Glomerular visceral epithelial cell (primary cell): ENCODE measurements at regions not wholly inside any gene's neighbourhood (a gene's known extent, or its start where the extent isn't known, plus 50 kb on each side); places are given as distances from the start of the nearest gene placed in this dataset.

ENCODE experiments used
- DNase-seq: peaks from one replicate; pipeline ENCODE4 v3.0.0-alpha.2; 2016; ENCODE audit errors: extremely low spot score

DNA sequence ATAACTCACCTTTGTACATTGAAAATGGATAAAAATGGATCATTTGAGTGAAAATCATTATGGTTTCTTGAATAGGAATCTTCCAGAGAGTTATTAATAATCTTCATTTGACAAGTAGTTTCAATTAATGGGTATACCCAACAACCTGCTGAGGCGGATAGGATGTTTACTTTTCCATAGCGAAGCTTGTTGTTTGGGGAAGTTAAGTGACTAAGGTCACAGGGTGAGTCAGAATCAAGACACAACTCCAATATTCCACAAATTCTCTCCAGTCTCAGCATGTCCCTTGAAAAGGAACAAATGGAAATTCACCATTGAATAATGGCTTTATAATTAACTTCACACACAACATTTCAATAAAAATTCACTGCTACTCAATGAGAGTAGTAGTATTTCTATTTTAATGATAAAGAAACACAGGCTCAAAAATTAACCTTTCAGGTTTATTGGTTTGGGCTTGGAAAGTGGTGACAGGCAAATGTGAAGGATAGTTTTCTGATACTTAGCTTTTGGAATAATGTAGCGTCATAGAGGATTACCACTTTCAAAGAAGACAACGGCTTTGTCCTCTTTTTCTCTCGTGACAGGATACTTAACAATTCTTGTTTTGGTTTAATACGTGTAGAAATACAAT lies 211.3 kb downstream of the GPD2 start:
- no peak for DNase-seq

DNA sequence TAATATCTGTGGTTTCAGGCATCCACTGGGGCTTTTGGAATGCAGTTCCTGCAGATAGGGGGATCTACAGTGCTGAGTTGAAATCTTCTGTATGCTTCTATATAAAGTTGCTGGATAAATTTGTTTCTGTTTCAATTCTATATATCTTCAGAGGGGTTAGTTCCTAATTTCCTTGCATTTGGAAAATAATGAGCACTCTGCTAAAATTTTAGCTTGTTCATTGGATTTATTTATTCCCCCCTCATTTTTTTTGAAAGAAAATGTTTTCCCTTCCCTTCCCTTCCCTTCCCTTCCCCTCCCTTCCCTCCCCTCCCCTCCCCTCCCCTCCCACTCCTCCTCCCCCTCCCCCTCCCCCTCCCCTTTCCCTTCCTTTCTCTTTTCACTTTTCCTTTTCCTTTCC lies 212.3 kb downstream of the GPD2 start:
- no peak for DNase-seq

- DNase-seq: no peak
Observed at GRCh38 chr2:156649596-156649995, 213.4 kb downstream of the GPD2 start.

- DNase-seq: no peak
Observed at GRCh38 chr2:156652691-156653090, 216.5 kb downstream of the GPD2 start.

GRCh38 chr2:156653675-156654074 lies 217.5 kb downstream of the GPD2 start:
- DNase-seq: no peak

DNA sequence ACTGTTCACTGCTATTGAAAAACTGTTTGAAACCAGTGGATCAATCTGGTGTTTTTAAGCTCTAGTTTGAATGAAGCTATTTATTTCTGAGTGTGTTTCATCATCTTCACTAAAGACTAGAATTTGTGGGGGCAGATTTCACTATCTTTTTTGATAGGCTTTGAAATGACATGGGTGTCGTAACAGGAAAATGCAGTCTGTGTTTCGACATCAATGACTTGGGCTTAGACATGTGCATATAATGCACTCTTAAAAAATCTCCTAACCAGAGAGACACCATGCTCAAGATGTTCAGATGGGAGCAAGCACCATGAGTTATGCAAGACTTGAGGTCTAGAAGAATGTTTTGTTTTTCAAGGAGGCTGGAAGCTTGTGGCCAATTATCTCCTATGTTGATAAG lies 221.6 kb downstream of the GPD2 start:
- no peak for DNase-seq

DNA sequence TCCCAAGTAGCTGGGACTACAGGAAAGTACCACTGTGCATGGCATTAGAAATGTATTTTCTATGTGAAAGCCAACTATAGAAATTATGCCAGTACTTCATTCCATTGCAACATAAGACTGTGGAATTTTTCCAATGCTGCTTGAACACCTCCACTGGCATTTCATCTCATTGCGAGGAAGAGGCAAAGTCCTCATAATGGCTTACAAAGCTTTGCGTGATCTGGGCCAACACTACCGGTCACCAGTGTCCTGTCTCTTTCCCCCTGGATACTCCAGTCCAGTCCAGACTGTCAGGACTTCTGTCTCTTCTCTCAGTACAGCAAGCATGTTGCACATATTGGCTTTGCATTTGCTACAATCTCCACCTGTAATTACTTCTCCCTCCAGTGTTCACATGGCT lies 223.5 kb downstream of the GPD2 start:
- no peak for DNase-seq

GRCh38 chr2:156663757-156664409 lies 227.7 kb downstream of the GPD2 start:
- no peak for DNase-seq

DNA sequence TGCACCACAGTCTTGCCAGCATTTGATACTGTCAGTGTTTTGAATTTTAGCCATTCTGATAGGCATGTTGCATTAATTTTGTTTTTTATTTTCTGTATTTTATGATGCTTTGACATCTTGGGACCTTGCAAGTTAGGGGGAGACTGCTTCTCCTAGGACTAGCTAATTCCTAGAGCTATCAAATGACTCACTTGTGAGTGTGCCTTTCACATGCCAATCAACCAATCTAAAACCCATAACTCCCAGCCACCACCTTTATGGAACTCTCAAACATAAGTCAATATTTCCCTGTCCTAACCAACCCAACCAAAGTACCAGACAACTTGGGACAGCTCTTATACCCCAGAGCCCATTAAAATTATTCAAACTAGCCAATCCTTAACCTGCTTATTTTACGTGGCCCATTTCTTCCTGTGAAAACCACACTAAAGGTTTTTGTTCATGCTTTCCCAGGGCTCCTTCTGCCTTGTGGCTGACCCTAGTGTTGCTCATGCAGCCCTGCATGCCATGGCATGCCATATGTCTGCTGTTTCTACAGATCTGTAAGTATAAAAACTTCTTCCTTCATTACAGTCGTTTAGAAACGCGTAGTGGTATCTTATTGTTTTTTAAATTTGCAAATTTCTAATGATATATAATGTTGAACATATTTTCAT lies 230.1 kb downstream of the GPD2 start:
- no peak for DNase-seq

- no peak for DNase-seq
Observed at GRCh38 chr2:156670104-156670503, 233.9 kb downstream of the GPD2 start.

DNA sequence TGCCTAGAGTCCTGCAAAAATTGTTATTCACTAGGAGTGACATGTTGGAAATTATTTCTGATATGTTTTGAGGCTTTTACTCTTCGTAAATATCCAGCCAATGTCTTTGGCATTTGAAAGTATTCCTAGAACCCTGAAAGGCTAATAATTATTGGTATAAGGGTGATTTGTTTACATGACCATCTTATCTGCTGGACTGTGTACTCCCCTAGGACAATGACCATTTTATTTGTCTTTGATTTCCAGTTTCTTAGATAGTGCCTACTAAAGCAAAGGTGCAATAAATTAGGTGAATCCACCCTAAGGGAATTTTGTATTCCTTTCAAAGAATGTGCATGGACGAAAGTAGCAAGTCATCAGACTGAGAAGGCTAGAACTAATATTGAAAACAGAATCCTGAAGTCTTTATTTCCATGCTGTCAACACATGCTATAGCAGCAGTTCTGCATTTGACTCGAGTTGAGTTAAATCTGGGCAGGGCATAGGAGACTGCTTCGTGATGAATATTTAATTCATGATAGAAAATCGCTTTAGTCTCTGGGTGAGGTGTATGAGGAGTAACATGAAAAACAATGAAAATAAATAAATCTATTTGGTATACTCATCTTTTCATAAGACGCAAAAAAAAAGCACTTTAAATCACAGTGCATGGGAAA lies 235.7 kb downstream of the GPD2 start:
- DNase-seq: no peak

GRCh38 chr2:156672556-156673332 lies 236.6 kb downstream of the GPD2 start:
- no peak for DNase-seq

GRCh38 chr2:156673333-156673615 lies 237.1 kb downstream of the GPD2 start:
- no peak for DNase-seq

DNA sequence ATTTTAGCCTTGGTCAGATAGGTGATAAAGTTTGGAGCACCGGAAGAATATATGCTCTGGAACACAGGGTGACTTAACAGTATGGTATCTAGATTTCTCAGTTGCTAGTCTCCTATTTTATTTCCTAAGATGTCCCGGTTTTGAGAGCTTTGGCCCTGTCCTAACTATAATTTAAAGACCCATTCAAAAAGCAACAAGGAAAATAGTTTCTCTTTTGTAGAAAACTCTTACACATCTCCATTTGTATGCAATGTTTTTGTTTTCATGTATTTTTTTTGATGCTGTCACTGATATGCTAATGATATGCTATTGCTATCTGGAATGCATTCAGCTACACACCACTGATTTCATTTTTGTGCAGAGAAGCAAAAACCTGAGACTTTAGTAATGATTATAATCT lies 237.8 kb downstream of the GPD2 start:
- DNase-seq: no peak

GRCh38 chr2:156675896-156676295 lies 239.7 kb downstream of the GPD2 start:
- no peak for DNase-seq

GRCh38 chr2:156679820-156680219 lies 243.6 kb downstream of the GPD2 start:
- no peak for DNase-seq

GRCh38 chr2:156680266-156680665 lies 244.1 kb downstream of the GPD2 start:
- DNase-seq: no peak

DNA sequence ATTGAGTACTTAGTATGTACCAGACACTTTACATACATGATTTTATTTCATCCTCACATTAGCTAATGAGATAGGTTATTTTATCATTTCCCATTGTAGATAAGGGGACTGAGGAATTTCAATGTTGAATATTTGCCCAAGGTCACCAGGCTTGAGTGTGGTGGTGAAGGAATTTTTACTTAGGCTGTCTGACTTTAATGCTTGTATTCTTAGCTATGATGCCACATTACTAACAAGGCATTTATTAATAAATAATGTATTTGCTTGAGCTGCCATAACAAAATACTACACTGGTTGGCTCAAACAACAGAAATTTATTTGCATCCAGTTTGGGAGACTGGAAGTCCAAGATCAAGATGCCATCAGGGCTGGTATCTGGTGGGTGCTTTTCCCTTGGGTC lies 250.9 kb downstream of the GPD2 start:
- DNase-seq: no peak

DNA sequence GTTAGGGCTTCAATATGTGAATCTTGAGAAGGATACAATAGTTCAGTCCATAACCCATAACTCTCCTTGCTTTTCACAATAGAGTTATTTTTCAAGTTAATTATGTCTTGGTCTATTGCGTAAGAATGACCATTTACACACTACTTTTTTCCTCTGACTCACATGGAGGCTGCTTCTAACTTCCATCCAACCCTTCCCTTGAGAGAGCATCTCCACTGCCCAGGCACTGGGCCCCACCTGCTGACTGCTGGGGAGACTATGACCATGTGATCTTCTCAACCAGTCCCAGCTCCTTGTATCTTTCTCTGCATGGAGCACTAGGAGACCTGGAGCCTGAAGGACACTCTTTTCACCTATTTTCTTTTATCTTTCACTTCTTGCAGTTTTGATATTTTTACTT lies 251.5 kb downstream of the GPD2 start:
- peak; percentile 21 for DNase-seq

DNA sequence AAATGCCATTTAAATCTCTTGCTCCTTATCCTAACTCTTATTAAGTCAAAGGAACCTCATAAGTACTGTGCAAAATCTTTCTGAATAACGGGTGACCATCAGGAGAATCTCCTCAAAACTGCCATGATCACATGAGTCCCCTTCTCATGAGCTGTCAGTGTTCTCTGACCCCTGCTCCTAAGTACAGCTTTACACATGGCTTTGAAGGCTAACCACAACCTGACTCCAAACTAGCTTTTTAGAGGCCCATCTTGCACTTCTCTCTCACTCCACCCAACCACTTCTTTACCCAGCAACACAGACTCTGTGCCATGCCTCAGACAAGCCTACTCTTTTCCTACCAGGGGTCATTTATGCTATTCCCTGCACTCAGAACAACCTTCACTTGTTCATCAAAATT lies 253.8 kb downstream of the GPD2 start:
- no peak for DNase-seq

DNA sequence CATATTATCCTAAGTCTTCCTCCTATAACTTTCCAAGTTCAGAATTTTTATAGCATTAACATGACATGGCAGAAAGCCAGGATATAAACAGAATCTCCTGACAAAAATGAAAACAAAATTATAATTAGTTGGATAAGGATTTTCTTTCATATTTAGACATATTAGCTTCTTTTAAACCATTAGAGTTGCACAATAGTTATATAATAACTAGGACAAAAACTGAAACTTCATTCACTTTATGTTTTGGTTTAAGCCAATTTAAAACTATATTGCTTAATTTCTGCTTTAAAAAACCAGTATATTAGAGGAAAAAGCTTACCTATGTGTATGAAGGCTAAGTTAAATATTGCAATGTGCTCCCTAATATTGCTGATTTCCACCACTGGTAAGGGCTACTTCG lies 254.8 kb downstream of the GPD2 start:
- DNase-seq: no peak

- DNase-seq: no peak
Observed at GRCh38 chr2:156695020-156695419, 258.8 kb downstream of the GPD2 start.
